H1 (cell line): ENCODE measurements at regions not wholly inside any gene's neighbourhood (a gene's known extent, or its start where the extent isn't known, plus 50 kb on each side); places are given as distances from the start of the nearest gene placed in this dataset.

ENCODE experiments used
- CTCF ChIA-PET: fragments of 300-600 bp; sonication (Branson Sonifier 250); formaldehyde crosslinking; loops from one replicate; lab custom pipeline; 2021; ENCODE audit not compliant: partially characterized antibody; lab: Charles Lee
- POLR2A ChIA-PET: fragments of 300-600 bp; sonication (Branson Sonifier 250); formaldehyde crosslinking; loops from one replicate; lab custom pipeline; 2021; ENCODE audit warnings: inconsistent platforms; ENCODE audit not compliant: partially characterized antibody; lab: Charles Lee
- DNase-seq, 2 experiments: peaks; one replicate each; pipeline versions ENCODE4 v3.0.0 to v3.0.0-alpha.2; 2010 to 2022; ENCODE audit warnings: low spot score in 2 of 2, low read depth in 1 of 2, mixed read lengths in 1 of 2
- FAIRE-seq: peaks from 2 replicates; lab custom pipeline; 2011; peaks lifted over from hg19 to GRCh38; lab: Jason Lieb, UNC
- H2AFZ ChIP-seq: 2 replicates; pipeline ENCODE4 v1.8.1; 2012; ENCODE audit warnings: low read length, inconsistent platforms
- H2AK5ac ChIP-seq: 2 replicates; pipeline ENCODE4 v1.6.1; 2013; ENCODE audit warnings: low read depth, low read length
- H2BK120ac ChIP-seq: replicated peaks from 2 replicates; pipeline ENCODE3; 2013; ENCODE audit warnings: low read depth, low read length, inconsistent platforms
- H2BK12ac ChIP-seq: 2 replicates; pipeline ENCODE4 v1.6.1; 2013; ENCODE audit warnings: low read depth, low read length
- H2BK15ac ChIP-seq: 2 replicates; pipeline ENCODE4 v1.6.1; 2013; ENCODE audit warnings: low read length
- H2BK20ac ChIP-seq: 2 replicates; pipeline ENCODE4 v1.6.1; 2013; ENCODE audit warnings: low read length
- H2BK5ac ChIP-seq: 2 replicates; pipeline ENCODE4 v1.6.1; 2013; ENCODE audit warnings: low read depth, low read length
- H3K14ac ChIP-seq: 2 replicates; pipeline ENCODE4 v1.6.1; 2013; ENCODE audit warnings: inconsistent platforms; ENCODE audit not compliant: insufficient read length
- H3K18ac ChIP-seq: 2 replicates; pipeline ENCODE4 v1.6.1; 2013; ENCODE audit warnings: low read length; ENCODE audit errors: extremely low read depth
- H3K23ac ChIP-seq: 2 replicates; pipeline ENCODE4 v1.6.1; 2013; ENCODE audit warnings: inconsistent platforms; ENCODE audit not compliant: insufficient read length
- H3K23me2 ChIP-seq: 2 replicates; pipeline ENCODE4 v1.6.1; 2013; ENCODE audit warnings: low read depth, low read length
- H3K27ac ChIP-seq: 2 replicates; pipeline ENCODE4 v1.6.1; 2011; ENCODE audit warnings: low read depth, low read length, inconsistent platforms
- H3K27me3 ChIP-seq, 4 experiments: replicated peaks in 1 of 4; 1 replicate in 1 of 4; 2 replicates in 3 of 4; pipeline versions ENCODE4 v1.6.1 to v1.8.1; 2011 to 2013; ENCODE audit warnings: low read length in 3 of 4, mild to moderate bottlenecking in 3 of 4, inconsistent platforms in 2 of 4, mixed read lengths in 2 of 4, moderate library complexity in 1 of 4; ENCODE audit not compliant: control insufficient read depth in 3 of 4, insufficient read depth in 3 of 4; ENCODE audit errors: extremely low read depth in 1 of 4
- H3K36me3 ChIP-seq, 4 experiments: 2 replicates each; pipeline versions ENCODE4 v1.6.1 to v1.8.1; 2011 to 2013; ENCODE audit warnings: mild to moderate bottlenecking in 4 of 4, low read length in 3 of 4, moderate library complexity in 2 of 4, control low read depth in 1 of 4, inconsistent platforms in 1 of 4; ENCODE audit not compliant: insufficient read depth in 4 of 4, control insufficient read depth in 2 of 4
- H3K4ac ChIP-seq: replicated peaks from 2 replicates; pipeline ENCODE3; 2013; ENCODE audit warnings: low read length, low read depth, mixed read lengths, inconsistent platforms; ENCODE audit not compliant: insufficient read length
- H3K4me1 ChIP-seq, 4 experiments: replicated peaks in 1 of 4; 1 replicate in 1 of 4; 2 replicates in 3 of 4; pipeline versions ENCODE4 v1.6.1 to v1.8.1; 2011 to 2013; ENCODE audit warnings: low read length in 3 of 4, inconsistent platforms in 2 of 4, mixed read lengths in 1 of 4; ENCODE audit not compliant: insufficient read depth in 4 of 4, control insufficient read depth in 3 of 4
- H3K4me2 ChIP-seq, 2 experiments: 2 replicates each; pipeline versions ENCODE4 v1.6.1 to v1.8.1; 2011 to 2013; ENCODE audit warnings: low read depth in 2 of 2, low read length in 2 of 2, control low read depth in 1 of 2, inconsistent platforms in 1 of 2, mild to moderate bottlenecking in 1 of 2; ENCODE audit not compliant: insufficient read depth in 1 of 2
- H3K4me3 ChIP-seq, 4 experiments: fragments of 200-600, 300-600 bp in 1 of 4; sonication (generic), shearing (Covaris generic), sonication (Bioruptor Twin) in 1 of 4; 2 replicates each; pipeline versions ENCODE4 v1.5.1 to v1.8.1; 2011 to 2016; ENCODE audit warnings: low read length in 4 of 4, low read depth in 3 of 4, control low read depth in 2 of 4, inconsistent platforms in 2 of 4, mild to moderate bottlenecking in 2 of 4, mixed read lengths in 1 of 4, moderate library complexity in 1 of 4; ENCODE audit not compliant: insufficient read depth in 2 of 4; ENCODE audit errors: extremely low read depth in 1 of 4
- H3K56ac ChIP-seq: replicated peaks from 2 replicates; pipeline ENCODE3; 2013; ENCODE audit warnings: low read depth, mild to moderate bottlenecking, mixed read lengths, low read length, inconsistent platforms; ENCODE audit not compliant: insufficient read length
- H3K79me1 ChIP-seq: 2 replicates; pipeline ENCODE4 v1.6.1; 2013; ENCODE audit warnings: low read depth, low read length, control low read depth
- H3K79me2 ChIP-seq, 2 experiments: 2 replicates each; pipeline versions ENCODE4 v1.6.1 to v1.8.1; 2012 to 2013; ENCODE audit warnings: low read length in 2 of 2, mild to moderate bottlenecking in 2 of 2, inconsistent platforms in 1 of 2; ENCODE audit not compliant: insufficient read depth in 2 of 2, control insufficient read depth in 1 of 2
- H3K9ac ChIP-seq, 4 experiments: replicated peaks in 1 of 4; 1 replicate in 1 of 4; 2 replicates in 3 of 4; pipeline versions ENCODE4 v1.6.1 to v1.8.1; 2011 to 2013; ENCODE audit warnings: low read depth in 3 of 4, low read length in 3 of 4, control low read depth in 2 of 4, mild to moderate bottlenecking in 2 of 4, moderate library complexity in 2 of 4, inconsistent platforms in 1 of 4; ENCODE audit errors: extremely low read depth in 1 of 4
- H3K9me3 ChIP-seq, 2 experiments: 2 replicates each; pipeline versions ENCODE4 v1.6.1 to v1.8.1; 2012 to 2013; ENCODE audit warnings: mild to moderate bottlenecking in 2 of 2, moderate library complexity in 2 of 2, control low read depth in 1 of 2, inconsistent platforms in 1 of 2, low read depth in 1 of 2, low read length in 1 of 2, mixed read lengths in 1 of 2; ENCODE audit not compliant: insufficient read depth in 2 of 2
- H4K20me1 ChIP-seq, 2 experiments: replicated peaks in 1 of 2; 2 replicates each; pipeline versions ENCODE3 to v1.8.1; 2011 to 2013; ENCODE audit warnings: inconsistent platforms in 2 of 2, low read length in 2 of 2, mild to moderate bottlenecking in 1 of 2; ENCODE audit not compliant: insufficient read depth in 2 of 2, control insufficient read depth in 1 of 2
- H4K5ac ChIP-seq: 2 replicates; pipeline ENCODE4 v1.6.1; 2013; ENCODE audit warnings: low read length, low read depth, mixed read lengths, inconsistent platforms; ENCODE audit not compliant: insufficient read length
- H4K8ac ChIP-seq: 2 replicates; pipeline ENCODE4 v1.8.0; 2013; ENCODE audit warnings: mild to moderate bottlenecking, moderate library complexity, low read length, inconsistent platforms; ENCODE audit not compliant: insufficient read depth; ENCODE audit errors: extremely low read depth
- H4K91ac ChIP-seq: replicated peaks from 2 replicates; pipeline ENCODE3; 2013; ENCODE audit warnings: low read length, mixed read lengths, inconsistent platforms; ENCODE audit not compliant: insufficient read length
- BCL11A ChIP-seq, 2 experiments: IDR thresholded peaks; one replicate each; pipeline ENCODE4 v1.6.1; 2011; ENCODE audit warnings: low read depth in 2 of 2, low read length in 2 of 2, mild to moderate bottlenecking in 2 of 2
- FOSL1 ChIP-seq: IDR thresholded peaks from 2 replicates; pipeline ENCODE4 v1.6.1; 2011; ENCODE audit warnings: mild to moderate bottlenecking, low read depth, low read length, moderate library complexity; ENCODE audit not compliant: insufficient read depth
- GTF2F1 ChIP-seq: IDR thresholded peaks from 2 replicates; pipeline ENCODE4 v1.6.1; 2012; ENCODE audit warnings: low read depth, low read length, improper control_type of control experiment, borderline replicate concordance
- JUN ChIP-seq: IDR thresholded peaks from 2 replicates; pipeline ENCODE4 v1.6.1; 2011; ENCODE audit warnings: low read depth, mild to moderate bottlenecking, improper control_type of control experiment, low read length
- JUND ChIP-seq: IDR thresholded peaks from 2 replicates; pipeline ENCODE4 v1.6.1; 2011; ENCODE audit warnings: mild to moderate bottlenecking, improper control_type of control experiment, low read length
- KDM5A ChIP-seq: fragments of 200-600 bp; IDR thresholded peaks from 2 replicates; pipeline ENCODE4 v1.7.1; 2012; ENCODE audit warnings: mild to moderate bottlenecking, low read length, inconsistent platforms, mixed read lengths
- NRF1 ChIP-seq: IDR thresholded peaks from 2 replicates; pipeline ENCODE4 v1.6.1; 2011; ENCODE audit warnings: mild to moderate bottlenecking, low read depth, low read length, improper control_type of control experiment
- PHF8 ChIP-seq: fragments of 200-600 bp; sonication (generic); conservative IDR thresholded peaks from 2 replicates; pipeline ENCODE4 v1.7.1; 2012; ENCODE audit warnings: low read depth, mild to moderate bottlenecking, inconsistent platforms, low read length, moderate library complexity
- SP4 ChIP-seq: IDR thresholded peaks from 2 replicates; pipeline ENCODE4 v1.6.1; 2012; ENCODE audit warnings: low read length, inconsistent platforms
- TCF12 ChIP-seq: IDR thresholded peaks from 2 replicates; pipeline ENCODE4 v1.6.1; 2011; ENCODE audit warnings: low read depth, mild to moderate bottlenecking, low read length
- YY1 ChIP-seq: IDR thresholded peaks from 2 replicates; pipeline ENCODE4 v1.6.1; 2011; ENCODE audit warnings: low read depth, mild to moderate bottlenecking, low read length
- WGBS, 2 experiments: shearing (Covaris generic) in 1 of 2; methylation state at CpG; one replicate each; pipeline versions ENCODE4 v1.1.6 to v1.1.7; 2013 to 2015; ENCODE audit warnings: low lambda C conversion rate in 2 of 2, mixed read lengths in 2 of 2, inconsistent platforms in 1 of 2, low coverage in 1 of 2, missing lambda C conversion rate in 1 of 2; ENCODE audit not compliant: insufficient replicate concordance in 2 of 2, insufficient coverage in 1 of 2, insufficient read length in 1 of 2; ENCODE audit errors: extremely low coverage in 1 of 2, missing lambda C conversion rate in 1 of 2; 5-methylcytosine and 5-hydroxymethylcytosine counted together

- ChIA-PET CTCF (interaction anchor here (0.7 kb wide), 1 partner anchor 12 kb away, joined by 3 read pairs; no protein-coding TSS in a partner anchor), POLR2A (no interaction called here)
- Histone ChIP-seq H4K8ac (no peak overlapping the region), H3K4ac (no peak overlapping the region), H3K79me2 (no peaks in the 10 kb centered on the region), H3K9ac (no peak overlapping the region), H3K27ac (no peak overlapping the region), H3K18ac (no peak overlapping the region), H4K20me1 (no peaks in the 10 kb centered on the region), H3K36me3 (no peaks in the 10 kb centered on the region), H3K9me3 (no peaks in the 10 kb centered on the region), H2AK5ac (no peak overlapping the region), H2BK20ac (no peak overlapping the region), H2BK5ac (no peak overlapping the region), H3K4me1 (peaks cover 0 to 4% (median 0%) of the 10 kb centered on the region in 4 experiments; a peak in 1 of 7 replicates), H3K23me2 (no peaks in the 10 kb centered on the region), H2BK120ac (no peak overlapping the region), H2AFZ (no peak overlapping the region), H4K5ac (no peak overlapping the region), H3K23ac (no peak overlapping the region), H2BK15ac (no peak overlapping the region), H3K56ac (no peak overlapping the region), H3K27me3 (no peaks in the 10 kb centered on the region), H3K14ac (no peak overlapping the region), H3K4me2 (no peak overlapping the region), H4K91ac (no peak overlapping the region), H3K79me1 (no peaks in the 10 kb centered on the region), H3K4me3 (no peak overlapping the region), H2BK12ac (no peak overlapping the region)
- DNase-seq (no peak), FAIRE-seq (no peak)
- 92% methylated on average over 1 of the region's 1 CpG; no CpG with 5 or more reads in 1 of the 2 experiments for WGBS, 2 experiments
- TF ChIP-seq TCF12 (no peak), GTF2F1 (no peak), PHF8 (no peak), FOSL1 (no peak), KDM5A (no peak), JUN (no peak), BCL11A (IDR thresholded peaks at IDR 0.05; ENCODE audit: low read depth in 2 of 2, low read length in 2 of 2) (no peak), JUND (no peak), NRF1 (no peak), SP4 (no peak), YY1 (no peak)
Observed at GRCh38 chr10:57809961-57810360, 457.7 kb downstream of the IPMK start.
